ENCODE measurements at regions not wholly inside any gene's neighbourhood (a gene's known extent, or its start where the extent isn't known, plus 50 kb on each side); places are given as distances from the start of the nearest gene placed in this dataset.
A peak's percentile ranks its signal among the peaks of the same experiment; 100 is the strongest.
"Not testable (repeated sequence)": the region's sequence is repeated elsewhere in the genome, so short reads cannot be mapped to it uniquely, and the experiment has no call there.

- not testable (repeated sequence) for DNase-seq (ENCODE audit: low spot score)
These were observed 85.2 kb downstream of the MRPL57 start for GRCh38 chr13:21261487-21262216.

GRCh38 chr13:21263909-21264308 lies 87.5 kb downstream of the MRPL57 start:
- DNase-seq (ENCODE audit: low spot score): not testable (repeated sequence)

- DNase-seq (ENCODE audit: low spot score): not testable (repeated sequence)
These were observed 92.0 kb downstream of the MRPL57 start for GRCh38 chr13:21268485-21268884.

GRCh38 chr13:21272439-21272838 lies 96.0 kb downstream of the MRPL57 start:
- not testable (repeated sequence) for DNase-seq (ENCODE audit: low spot score)

GRCh38 chr13:21274457-21274856 lies 98.0 kb downstream of the MRPL57 start:
- DNase-seq (ENCODE audit: low spot score): not testable (repeated sequence)

GRCh38 chr13:21282065-21282464 lies 105.6 kb downstream of the MRPL57 start:
- DNase-seq (ENCODE audit: low spot score): no peak

- DNase-seq (ENCODE audit: low spot score): no peak
These were observed 111.0 kb downstream of the MRPL57 start for GRCh38 chr13:21287331-21287907.

GRCh38 chr13:21289475-21289874 lies 113.0 kb downstream of the MRPL57 start:
- no peak for DNase-seq (ENCODE audit: low spot score)

- DNase-seq (ENCODE audit: low spot score): not testable (repeated sequence)
These were observed 114.1 kb downstream of the MRPL57 start for GRCh38 chr13:21290442-21291002.

- no peak for DNase-seq (ENCODE audit: low spot score)
These were observed 115.4 kb downstream of the MRPL57 start for GRCh38 chr13:21291840-21292239.

GRCh38 chr13:21296991-21297390 lies 120.5 kb downstream of the MRPL57 start:
- DNase-seq (ENCODE audit: low spot score): peak; percentile 36

- no peak for DNase-seq (ENCODE audit: low spot score)
These were observed 121.0 kb downstream of the MRPL57 start for GRCh38 chr13:21297447-21297846.

- DNase-seq (ENCODE audit: low spot score): peak; percentile 83
These were observed 121.7 kb downstream of the MRPL57 start for GRCh38 chr13:21297914-21298831.

GRCh38 chr13:21304256-21304655 lies 127.8 kb downstream of the MRPL57 start:
- no peak for DNase-seq (ENCODE audit: low spot score)

- DNase-seq (ENCODE audit: low spot score): not testable (repeated sequence)
These were observed 130.0 kb downstream of the MRPL57 start for GRCh38 chr13:21306300-21307073.

- not testable (repeated sequence) for DNase-seq (ENCODE audit: low spot score)
These were observed 130.7 kb downstream of the MRPL57 start for GRCh38 chr13:21307158-21307557.

GRCh38 chr13:21308906-21309305 lies 132.4 kb downstream of the MRPL57 start:
- DNase-seq (ENCODE audit: low spot score): no peak

GRCh38 chr13:21309542-21310172 lies 133.2 kb downstream of the MRPL57 start:
- DNase-seq (ENCODE audit: low spot score): no peak

- DNase-seq (ENCODE audit: low spot score): no peak
These were observed 133.8 kb downstream of the MRPL57 start for GRCh38 chr13:21310220-21310619.

- DNase-seq (ENCODE audit: low spot score): not testable (repeated sequence)
These were observed 138.5 kb downstream of the MRPL57 start for GRCh38 chr13:21314976-21315375.

- no peak for DNase-seq (ENCODE audit: low spot score)
These were observed 139.9 kb downstream of the MRPL57 start for GRCh38 chr13:21316376-21316775.
